D721Med (cell line): ENCODE measurements at regions not wholly inside any gene's neighbourhood (a gene's known extent, or its start where the extent isn't known, plus 50 kb on each side); places are given as distances from the start of the nearest gene placed in this dataset.

Experiments used
- DNase-seq: peaks from one replicate; pipeline ENCODE4 v3.0.0; 2011; ENCODE audit warnings: low spot score; ENCODE audit not compliant: insufficient read length
- FAIRE-seq: peaks from 2 replicates; lab custom pipeline; 2011; peaks lifted over from hg19 to GRCh38; lab: Jason Lieb, UNC
- CTCF ChIP-seq: IDR thresholded peaks from 2 replicates; pipeline ENCODE4 v1.5.1; 2012; ENCODE audit warnings: mild to moderate bottlenecking, control low read depth; ENCODE audit not compliant: insufficient read depth; ENCODE audit errors: missing control alignments

DNA sequence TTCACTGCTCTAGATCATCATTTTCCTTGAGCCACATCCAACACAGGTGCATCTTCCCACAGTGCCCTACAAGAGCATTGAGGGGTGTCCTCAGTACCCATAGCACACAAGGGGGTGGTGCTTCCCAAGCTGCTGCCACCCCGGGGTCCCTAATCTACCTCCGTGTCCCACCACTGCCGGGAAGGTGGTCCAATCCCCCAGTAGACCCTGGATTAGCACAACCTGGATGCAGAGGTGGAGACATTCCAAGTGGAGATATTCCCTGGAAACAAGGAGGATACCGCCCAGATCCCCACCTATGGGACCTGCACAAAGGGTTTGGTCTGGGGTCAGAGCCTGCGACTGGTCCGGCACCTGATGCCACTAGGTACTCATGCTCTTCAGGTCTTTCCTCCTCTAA lies 284.8 kb upstream of the PPP2R2D start:
- DNase-seq (no peak), FAIRE-seq (no peak)
- no peak for TF ChIP-seq CTCF

DNA sequence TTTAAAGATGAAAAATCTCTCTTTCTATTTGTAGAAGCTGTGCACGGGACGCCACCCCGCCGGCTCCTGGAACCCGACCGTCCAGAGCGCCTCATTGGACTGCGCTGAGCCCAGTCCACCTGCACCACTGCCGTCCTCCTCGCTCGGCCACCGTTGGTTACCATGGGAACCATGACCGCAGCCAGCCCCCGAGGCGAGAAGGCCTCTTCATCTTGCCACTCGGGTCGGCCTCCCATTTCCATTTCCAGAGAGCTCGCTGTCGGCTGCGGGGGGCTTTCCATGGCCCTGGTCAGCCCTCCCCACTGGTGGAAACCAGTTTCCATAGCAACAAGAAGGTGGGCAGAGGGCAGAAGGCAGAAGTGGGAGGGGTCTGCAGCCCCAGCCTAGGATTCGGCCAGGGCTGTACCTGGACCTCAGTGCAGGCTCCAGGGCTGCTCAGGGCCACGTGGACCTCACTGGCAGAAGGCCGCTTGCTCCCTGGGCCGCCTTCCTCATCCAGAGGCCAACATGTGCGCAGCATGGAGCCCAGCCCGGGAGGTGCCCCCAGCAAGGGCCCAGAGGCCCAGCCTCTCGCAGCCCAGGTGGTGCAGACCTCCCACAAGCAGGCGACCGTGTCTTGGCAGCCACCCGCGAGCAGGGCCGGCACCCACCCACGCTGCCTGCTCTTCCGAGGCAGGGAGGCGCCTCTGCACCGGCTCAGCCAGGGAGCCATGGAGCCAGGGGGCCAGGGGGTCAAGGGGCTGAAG lies 283.5 kb upstream of the PPP2R2D start:
- DNase-seq (no peak), FAIRE-seq (no peak)
- TF ChIP-seq CTCF, result no peak

- TF ChIP-seq CTCF, result no peak
- FAIRE-seq (no peak), DNase-seq (no peak)
Observed at GRCh38 chr10:131618587-131619267, 282.1 kb upstream of the PPP2R2D start.

DNA sequence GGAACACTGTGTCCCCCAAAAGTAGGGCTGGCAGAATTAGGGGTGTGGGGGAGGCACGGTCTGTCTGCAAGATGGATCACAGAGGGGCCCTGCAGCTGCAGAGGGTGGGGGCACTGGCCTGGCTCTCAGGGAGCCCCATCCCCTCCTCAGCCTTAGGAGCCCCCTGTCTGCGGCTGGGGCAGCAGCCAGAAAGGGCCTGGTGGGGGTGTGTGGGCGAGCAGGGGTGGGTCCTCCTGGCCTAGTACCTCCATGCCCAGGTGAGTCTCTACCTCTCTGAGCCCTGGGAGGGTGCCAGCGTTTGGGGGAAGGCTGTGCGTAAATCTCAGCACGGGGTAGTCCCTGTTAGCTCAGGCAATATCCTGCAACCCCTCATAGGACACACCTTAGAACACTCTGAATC lies 280.5 kb upstream of the PPP2R2D start:
- DNase-seq (no peak), FAIRE-seq (no peak)
- no peak for TF ChIP-seq CTCF

DNA sequence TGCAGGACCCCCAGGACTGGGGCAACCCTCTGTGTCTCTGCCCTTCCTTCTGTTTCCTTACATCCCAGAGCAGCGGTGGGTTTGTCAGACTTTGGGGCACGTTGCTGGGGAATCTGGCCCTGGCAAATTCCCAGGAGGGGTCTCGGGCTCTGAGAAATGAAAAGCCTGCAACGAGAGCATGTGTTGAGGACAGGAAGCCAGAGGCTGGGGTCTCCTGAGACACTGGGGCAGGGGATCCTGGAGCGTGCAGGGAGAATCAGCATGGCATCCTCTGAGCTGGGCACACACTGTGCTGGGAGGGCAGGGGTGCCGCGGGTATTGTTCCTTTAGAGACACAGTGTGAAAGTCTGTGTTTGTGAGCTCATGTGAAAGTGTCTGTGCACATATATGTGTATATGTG lies 279.9 kb upstream of the PPP2R2D start:
- DNase-seq (no peak), FAIRE-seq (no peak)
- TF ChIP-seq CTCF, result no peak

GRCh38 chr10:131621784-131622624 lies 278.8 kb upstream of the PPP2R2D start:
- no peak for TF ChIP-seq CTCF
- no peak for DNase-seq
- no peak for FAIRE-seq
